Neural progenitor cell (in vitro differentiated cells): ENCODE measurements at regions not wholly inside any gene's neighbourhood (a gene's known extent, or its start where the extent isn't known, plus 50 kb on each side); places are given as distances from the start of the nearest gene placed in this dataset.

Experiments
- EZH2phosphoT487 ChIP-seq: fragments of 200-600 bp; sonication (generic); IDR thresholded peaks from 2 replicates; pipeline ENCODE4 v1.6.1; 2017; ENCODE audit warnings: antibody characterized with exemption
- TF ChIP-seq, protein P1 (sequence below): fragments of 200-600 bp; sonication (generic); IDR thresholded peaks from 2 replicates; pipeline ENCODE4 v1.5.1; 2017; ENCODE audit warnings: antibody characterized with exemption, mild to moderate bottlenecking

DNA sequence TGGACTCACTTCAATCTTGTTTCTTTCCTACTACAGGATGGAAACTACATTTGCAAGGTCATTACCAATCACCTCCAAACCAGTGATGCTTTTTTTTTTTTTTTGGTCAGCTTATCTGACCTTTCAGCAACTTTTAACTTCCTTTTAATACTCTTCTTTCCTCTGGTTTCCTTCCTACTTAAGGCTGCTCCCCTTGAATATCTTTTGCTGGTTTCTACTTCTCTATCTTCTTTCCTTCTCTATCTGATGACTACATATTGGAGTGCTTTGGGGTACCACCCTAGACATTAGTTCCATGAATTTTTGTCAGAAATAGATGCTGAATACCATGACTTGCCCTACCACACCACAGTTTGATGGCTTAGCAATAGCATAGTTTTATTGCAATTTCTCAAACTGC, 197.7 kb upstream of the DDHD1 start:
- TF ChIP-seq, protein P1, sequence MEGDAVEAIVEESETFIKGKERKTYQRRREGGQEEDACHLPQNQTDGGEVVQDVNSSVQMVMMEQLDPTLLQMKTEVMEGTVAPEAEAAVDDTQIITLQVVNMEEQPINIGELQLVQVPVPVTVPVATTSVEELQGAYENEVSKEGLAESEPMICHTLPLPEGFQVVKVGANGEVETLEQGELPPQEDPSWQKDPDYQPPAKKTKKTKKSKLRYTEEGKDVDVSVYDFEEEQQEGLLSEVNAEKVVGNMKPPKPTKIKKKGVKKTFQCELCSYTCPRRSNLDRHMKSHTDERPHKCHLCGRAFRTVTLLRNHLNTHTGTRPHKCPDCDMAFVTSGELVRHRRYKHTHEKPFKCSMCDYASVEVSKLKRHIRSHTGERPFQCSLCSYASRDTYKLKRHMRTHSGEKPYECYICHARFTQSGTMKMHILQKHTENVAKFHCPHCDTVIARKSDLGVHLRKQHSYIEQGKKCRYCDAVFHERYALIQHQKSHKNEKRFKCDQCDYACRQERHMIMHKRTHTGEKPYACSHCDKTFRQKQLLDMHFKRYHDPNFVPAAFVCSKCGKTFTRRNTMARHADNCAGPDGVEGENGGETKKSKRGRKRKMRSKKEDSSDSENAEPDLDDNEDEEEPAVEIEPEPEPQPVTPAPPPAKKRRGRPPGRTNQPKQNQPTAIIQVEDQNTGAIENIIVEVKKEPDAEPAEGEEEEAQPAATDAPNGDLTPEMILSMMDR = no peak
- TF ChIP-seq EZH2phosphoT487 = no peak
